ENCODE measurements at regions not wholly inside any gene's neighbourhood (a gene's known extent, or its start where the extent isn't known, plus 50 kb on each side); places are given as distances from the start of the nearest gene placed in this dataset.

GRCh38 chr9:8157683-8158324, 358.2 kb upstream of the DMAC1 start:
- no peak for TF ChIP-seq EP300 (IDR thresholded peaks at IDR 0.05)
- TF ChIP-seq POLR2AphosphoS5 (IDR thresholded peaks at IDR 0.05), result no peak
- no peak for TF ChIP-seq POLR2A (IDR thresholded peaks at IDR 0.05)
- peaks cover 0 to under 1% (median 0%) of the 10 kb centered on the region in 3 donors for H3K9me3 ChIP-seq
- ATAC-seq, result no peak
- H3K27ac ChIP-seq, result no peak overlapping the region
- no peaks in the 10 kb centered on the region for H3K4me1 ChIP-seq
- H3K27me3 ChIP-seq, result no peaks in the 10 kb centered on the region
- WGBS, 2 donors (ENCODE audit: low coverage in 1 of 2), result 89 to 91% methylated on average over 1 to 3 of the region's 3 CpGs
- H3K4me3 ChIP-seq, result no peak overlapping the region
- H3K36me3 ChIP-seq, result no peaks in the 10 kb centered on the region

GRCh38 chr9:8156346-8156745, 356.8 kb upstream of the DMAC1 start:
- Histone ChIP-seq H3K4me3 (no peak overlapping the region), H3K27me3 (no peaks in the 10 kb centered on the region), H3K9me3 (peaks cover 0 to 9% (median 0%) of the 10 kb centered on the region in 3 donors), H3K36me3 (no peaks in the 10 kb centered on the region), H3K4me1 (no peaks in the 10 kb centered on the region), H3K27ac (no peak overlapping the region)
- TF ChIP-seq EP300 (IDR thresholded peaks at IDR 0.05) (no peak), POLR2AphosphoS5 (IDR thresholded peaks at IDR 0.05) (no peak), CTCF (IDR thresholded peaks at IDR 0.05) (no peak), POLR2A (IDR thresholded peaks at IDR 0.05) (no peak)
- ATAC-seq, result no peak
- WGBS, 2 donors (ENCODE audit: low coverage in 1 of 2), result 56 to 64% methylated on average over 2 of the region's 2 CpGs

- no peak overlapping the region for H3K4me3 ChIP-seq
- no peaks in the 10 kb centered on the region for H3K27me3 ChIP-seq
- WGBS, 2 donors (ENCODE audit: low coverage in 1 of 2), result 79 to 99% methylated on average over 5 of the region's 5 CpGs
- TF ChIP-seq EP300 (IDR thresholded peaks at IDR 0.05), result no peak
- ATAC-seq, result no peak
- H3K4me1 ChIP-seq, result no peaks in the 10 kb centered on the region
- no peaks in the 10 kb centered on the region for H3K36me3 ChIP-seq
- no peak overlapping the region for H3K27ac ChIP-seq
- H3K9me3 ChIP-seq, result peaks cover 0 to 9% (median 0%) of the 10 kb centered on the region in 3 donors
Measured at GRCh38 chr9:8155706-8156105, 356.1 kb upstream of the DMAC1 start.

GRCh38 chr9:8143677-8144076, 344.1 kb upstream of the DMAC1 start:
- Histone ChIP-seq H3K27me3 (no peaks in the 10 kb centered on the region), H3K9me3 (peaks cover 0 to 5% (median 0%) of the 10 kb centered on the region in 3 donors), H3K4me3 (no peak overlapping the region), H3K27ac (no peak overlapping the region), H3K4me1 (no peaks in the 10 kb centered on the region), H3K36me3 (no peaks in the 10 kb centered on the region)
- no peak for ATAC-seq
- 82 to 85% methylated on average over 3 of the region's 3 CpGs for whole genome bisulfite sequencing, 2 donors (ENCODE audit: low coverage in 1 of 2)
- TF ChIP-seq POLR2AphosphoS5 (IDR thresholded peaks at IDR 0.05) (no peak), EP300 (IDR thresholded peaks at IDR 0.05) (no peak), CTCF (IDR thresholded peaks at IDR 0.05) (no peak)

GRCh38 chr9:8140557-8140956, 341.0 kb upstream of the DMAC1 start:
- no peak for ATAC-seq
- H3K9me3 ChIP-seq, result no peaks in the 10 kb centered on the region
- no peaks in the 10 kb centered on the region for H3K36me3 ChIP-seq
- H3K4me3 ChIP-seq, result no peak overlapping the region
- TF ChIP-seq EP300 (IDR thresholded peaks at IDR 0.05) (no peak), CTCF (IDR thresholded peaks at IDR 0.05) (no peak), POLR2A (IDR thresholded peaks at IDR 0.05) (no peak), POLR2AphosphoS5 (IDR thresholded peaks at IDR 0.05) (no peak)
- no peaks in the 10 kb centered on the region for H3K4me1 ChIP-seq
- H3K27ac ChIP-seq, result no peak overlapping the region
- H3K27me3 ChIP-seq, result no peaks in the 10 kb centered on the region
- 54 to 63% methylated on average over 2 of the region's 2 CpGs for WGBS, 2 donors (ENCODE audit: low coverage in 1 of 2)

- no peaks in the 10 kb centered on the region for H3K36me3 ChIP-seq
- ATAC-seq, result no peak
- no peak overlapping the region for H3K27ac ChIP-seq
- TF ChIP-seq POLR2AphosphoS5 (IDR thresholded peaks at IDR 0.05), result no peak
- TF ChIP-seq CTCF (IDR thresholded peaks at IDR 0.05), result no peak
- TF ChIP-seq EP300 (IDR thresholded peaks at IDR 0.05), result no peak
- no peak for TF ChIP-seq POLR2A (IDR thresholded peaks at IDR 0.05)
- no peak overlapping the region for H3K4me3 ChIP-seq
- 100% methylated on average over 1 of the region's 1 CpG for WGBS, 2 donors (ENCODE audit: low coverage in 1 of 2)
- H3K9me3 ChIP-seq, result no peaks in the 10 kb centered on the region
- no peaks in the 10 kb centered on the region for H3K4me1 ChIP-seq
- H3K27me3 ChIP-seq, result no peaks in the 10 kb centered on the region
Measured at GRCh38 chr9:8139756-8140155, 340.2 kb upstream of the DMAC1 start.

All from gastroesophageal sphincter (tissue), 4 donors.